Endothelial cell of umbilical vein (primary cell): ENCODE measurements at regions not wholly inside any gene's neighbourhood (a gene's known extent, or its start where the extent isn't known, plus 50 kb on each side); places are given as distances from the start of the nearest gene placed in this dataset.

Source experiments
- BruUV-seq: library from RNA; stranded (reverse); fragments of 400-500 nt; replicated peaks from 2 replicates; lab custom pipeline; 2021; lab: Mats Ljungman, UMichigan
- CTCF ChIA-PET: fragments of 300-600, 350-600 bp; sonication (Branson Sonifier 250); formaldehyde crosslinking; loops from one replicate; lab custom pipeline; 2021; ENCODE audit warnings: antibody characterized with exemption, inconsistent platforms; lab: Charles Lee
- POLR2A ChIA-PET: fragments of 300-600, 350-600 bp; sonication (Branson Sonifier 250); formaldehyde crosslinking; loops from one replicate; lab custom pipeline; 2021; ENCODE audit warnings: antibody characterized with exemption, inconsistent platforms; lab: Charles Lee
- DNase-seq: peaks from one replicate; pipeline ENCODE4 v3.0.0-alpha.2; 2011; ENCODE audit warnings: low read depth, low spot score
- FAIRE-seq: peaks from 2 replicates; lab custom pipeline; 2011; peaks lifted over from hg19 to GRCh38; lab: Jason Lieb, UNC
- H2AFZ ChIP-seq: 2 replicates; pipeline ENCODE4 v1.6.0; 2012; ENCODE audit warnings: low read depth, low read length, control low read depth, inconsistent platforms
- H3K27ac ChIP-seq: 2 replicates; pipeline ENCODE4 v1.5.1; 2011; ENCODE audit warnings: low read depth, mild to moderate bottlenecking, control low read depth, low read length, moderate library complexity; ENCODE audit not compliant: insufficient read depth
- H3K27me3 ChIP-seq, 2 experiments: 2 replicates each; pipeline versions ENCODE4 v1.6.0 to v1.6.1; 2011; ENCODE audit warnings: low read length in 2 of 2, mixed read lengths in 1 of 2; ENCODE audit not compliant: control insufficient read depth in 2 of 2, insufficient read depth in 2 of 2
- H3K36me3 ChIP-seq, 2 experiments: 2 replicates in 1 of 2; 3 replicates in 1 of 2; pipeline ENCODE4 v1.5.1; 2011; ENCODE audit warnings: low read length in 2 of 2, mild to moderate bottlenecking in 1 of 2, moderate library complexity in 1 of 2; ENCODE audit not compliant: control insufficient read depth in 2 of 2, insufficient read depth in 2 of 2; ENCODE audit errors: extremely low read depth in 1 of 2
- H3K4me1 ChIP-seq: 3 replicates; pipeline ENCODE4 v1.5.1; 2011; ENCODE audit warnings: mild to moderate bottlenecking, low read length; ENCODE audit not compliant: control insufficient read depth, insufficient read depth; ENCODE audit errors: extremely low read depth
- H3K4me2 ChIP-seq: 2 replicates; pipeline ENCODE4 v1.6.1; 2011; ENCODE audit warnings: low read length, control low read depth, mixed read lengths; ENCODE audit not compliant: insufficient read depth
- H3K4me3 ChIP-seq, 3 experiments: fragments of 200-600 bp in 1 of 3; sonication (generic), shearing (Covaris generic) in 1 of 3; replicated peaks in 1 of 3; 2 replicates each; pipeline ENCODE4 v1.5.1; 2011 to 2016; ENCODE audit warnings: control low read depth in 3 of 3, low read length in 3 of 3, mild to moderate bottlenecking in 2 of 3, inconsistent platforms in 1 of 3, low read depth in 1 of 3, moderate library complexity in 1 of 3; ENCODE audit not compliant: insufficient read depth in 1 of 3
- H3K79me2 ChIP-seq: 2 replicates; pipeline ENCODE4 v1.6.0; 2012; ENCODE audit warnings: low read length, inconsistent platforms; ENCODE audit not compliant: control insufficient read depth, insufficient read depth
- H3K9ac ChIP-seq: replicated peaks from 2 replicates; pipeline ENCODE3; 2011; ENCODE audit warnings: low read length, control low read depth; ENCODE audit not compliant: insufficient read depth; ENCODE audit errors: extremely low read depth
- H3K9me1 ChIP-seq: replicated peaks from 3 replicates; pipeline ENCODE4 v1.6.0; 2011; ENCODE audit warnings: mild to moderate bottlenecking, low read length; ENCODE audit not compliant: control insufficient read depth, insufficient read depth; ENCODE audit errors: extremely low read depth
- H3K9me3 ChIP-seq: replicated peaks from 2 replicates; pipeline ENCODE4 v1.5.1; 2012; ENCODE audit warnings: low read length, inconsistent platforms; ENCODE audit not compliant: control insufficient read depth, insufficient read depth
- H4K20me1 ChIP-seq: replicated peaks from 2 replicates; pipeline ENCODE3; 2011; ENCODE audit warnings: mild to moderate bottlenecking, low read length; ENCODE audit not compliant: control insufficient read depth, insufficient read depth; ENCODE audit errors: extremely low read depth
- CTCF ChIP-seq, 2 donors: IDR thresholded peaks; 1 replicate in 1 of 2; 2 replicates in 1 of 2; pipeline ENCODE4 v1.5.1; 2011; ENCODE audit warnings: low read length in 2 of 2, mild to moderate bottlenecking in 2 of 2, moderate library complexity in 2 of 2, control low read depth in 1 of 2, inconsistent platforms in 1 of 2, low read depth in 1 of 2; ENCODE audit not compliant: insufficient read depth in 1 of 2; ENCODE audit errors: extremely low read depth in 1 of 2
- EZH2 ChIP-seq: IDR thresholded peaks from 2 replicates; pipeline ENCODE4 v1.6.1; 2012; ENCODE audit warnings: borderline replicate concordance, low read depth, mild to moderate bottlenecking, moderate library complexity, low read length, inconsistent platforms; ENCODE audit not compliant: severe bottlenecking
- GATA2 ChIP-seq: IDR thresholded peaks from 2 replicates; pipeline ENCODE4 v1.7.0; 2011; ENCODE audit warnings: low read depth, mild to moderate bottlenecking, moderate library complexity, mixed read lengths, low read length; ENCODE audit not compliant: insufficient read length, insufficient read depth
- JUN ChIP-seq: IDR thresholded peaks from 2 replicates; pipeline ENCODE4 v1.6.1; 2011; ENCODE audit warnings: borderline replicate concordance, low read depth; ENCODE audit not compliant: insufficient read length, insufficient read depth
- POLR2A ChIP-seq: IDR thresholded peaks from 2 replicates; pipeline ENCODE4 v1.6.1; 2012; ENCODE audit warnings: low read depth, mild to moderate bottlenecking, control low read depth, low read length
- POLR2AphosphoS5 ChIP-seq: IDR thresholded peaks from 2 replicates; pipeline ENCODE4 v1.6.1; 2012; ENCODE audit warnings: low read depth, mild to moderate bottlenecking, control low read depth, low read length, moderate library complexity; ENCODE audit not compliant: insufficient read depth
- dilution Hi-C: fragments of 300-500 bp; cut with MboI; formaldehyde crosslinking; loops from one replicate; pipeline ENCODE4 v1.15.0; 2019; ENCODE audit warnings: low sequenced_read_pairs; ENCODE audit not compliant: extremely low pct_ligation_motif_present
- intact Hi-C: fragments of 100-400 bp; cut with micrococcal nuclease; formaldehyde crosslinking; loops from one replicate; pipeline ENCODE4 v1.10.0; 2022

- CTCF ChIA-PET, result interaction anchor here (0.8 to 1.8 kb wide), 4 partner anchors 9 to 39 kb away, joined by 3 to 7 read pairs (median 4); no protein-coding TSS in a partner anchor
- H4K20me1 ChIP-seq, result no peaks in the 10 kb centered on the region
These were observed 133.4 kb downstream of the CUL2 start for GRCh38 chr10:34956756-34957155.

DNA sequence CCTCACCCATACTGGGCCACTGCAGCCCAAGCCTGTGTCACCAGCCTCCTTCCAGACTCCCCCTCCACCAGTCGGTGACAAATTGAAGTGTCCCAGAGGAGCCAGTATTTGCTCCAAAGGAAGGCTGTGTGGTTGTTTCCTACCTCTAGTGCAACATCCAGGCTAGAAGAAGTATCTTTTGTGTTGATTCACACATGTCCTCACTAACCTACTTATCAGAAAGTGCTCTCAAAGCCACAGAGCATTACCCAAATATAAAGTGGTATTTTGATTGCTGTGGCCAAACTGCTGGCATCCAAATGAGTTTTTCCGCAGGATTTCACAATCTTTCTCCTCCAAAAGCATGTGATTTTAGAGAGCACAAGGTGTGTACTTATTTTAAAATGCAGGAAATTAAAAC is 134.8 kb downstream of the CUL2 start:
- no peak overlapping the region for H2AFZ ChIP-seq
- H3K9me3 ChIP-seq, result no peaks in the 10 kb centered on the region
- H4K20me1 ChIP-seq, result no peaks in the 10 kb centered on the region
- H3K4me1 ChIP-seq, result no peaks in the 10 kb centered on the region
- no peaks in the 10 kb centered on the region for H3K36me3 ChIP-seq
- no peaks in the 10 kb centered on the region for H3K79me2 ChIP-seq
- H3K27me3 ChIP-seq, result no peaks in the 10 kb centered on the region
- dilution Hi-C loops, result no loop called here
- H3K9ac ChIP-seq, result no peak overlapping the region
- ChIA-PET POLR2A (no interaction called here), CTCF (no interaction called here)
- no peak overlapping the region for H3K4me3 ChIP-seq
- BruUV-seq, result no TSS peak
- no peak overlapping the region for H3K27ac ChIP-seq
- TF ChIP-seq JUN (no peak), EZH2 (no peak), POLR2A (no peak), POLR2AphosphoS5 (no peak), CTCF (IDR thresholded peaks at IDR 0.05; ENCODE audit: extremely low read depth in 1 of 2, insufficient read depth in 1 of 2, low read depth in 1 of 2, low read length in 2 of 2) (no peak)
- no peak overlapping the region for H3K4me2 ChIP-seq
- H3K9me1 ChIP-seq, result no peaks in the 10 kb centered on the region
- DNase-seq, result no peak
- intact Hi-C loops, result loop anchor here (10.0 kb wide), 1 partner anchor 291 kb away; no protein-coding TSS in a partner anchor
- FAIRE-seq, result no peak

More at GRCh38 chr10:34956756-34957155, 133.4 kb downstream of the CUL2 start:
- H3K27me3 ChIP-seq, result no peaks in the 10 kb centered on the region
- FAIRE-seq (no peak), DNase-seq (no peak)
- no peaks in the 10 kb centered on the region for H3K79me2 ChIP-seq
- no peaks in the 10 kb centered on the region for H3K9me3 ChIP-seq
- dilution Hi-C loops (no loop called here), intact Hi-C loops (loop anchor here (10.0 kb wide), 1 partner anchor 292 kb away; no protein-coding TSS in a partner anchor)
- no TSS peak for BruUV-seq
- no peak overlapping the region for H3K9ac ChIP-seq
- no peak overlapping the region for H3K4me3 ChIP-seq
- no peak for TF ChIP-seq JUN
- TF ChIP-seq GATA2, result no peak
- no peak for TF ChIP-seq EZH2
- no peaks in the 10 kb centered on the region for H3K36me3 ChIP-seq
- no peaks in the 10 kb centered on the region for H3K4me1 ChIP-seq
- no peak overlapping the region for H3K27ac ChIP-seq
- POLR2A ChIA-PET, result no interaction called here
- H3K9me1 ChIP-seq, result no peaks in the 10 kb centered on the region
- H3K4me2 ChIP-seq, result no peak overlapping the region
- H2AFZ ChIP-seq, result no peak overlapping the region
